K562 (cell line): ENCODE measurements at regions not wholly inside any gene's neighbourhood (a gene's known extent, or its start where the extent isn't known, plus 50 kb on each side); places are given as distances from the start of the nearest gene placed in this dataset.

Source experiments
- ATAC-seq: fragments of 200-7000 bp; cut with Tn5 transposase; 3 replicates; pipeline ENCODE4 v1.9.1; 2020; ENCODE audit warnings: moderate library complexity
- BruUV-seq: library from RNA; stranded (reverse); fragments of 400-500 nt; replicated peaks from 2 replicates; lab custom pipeline; 2021; lab: Mats Ljungman, UMichigan
- CTCF ChIA-PET: fragments of 300-600 bp; formaldehyde crosslinking; extraction: SDS; loops from one replicate; lab custom pipeline; 2021; ENCODE audit warnings: low intra/inter-chr PET ratio; lab: Yijun Ruan, JAX
- POLR2A ChIA-PET: fragments of 300-600, 350-650 bp; sonication (Branson Sonifier 250); formaldehyde crosslinking; extraction: SDS; loops from one replicate; lab custom pipeline; 2021; ENCODE audit warnings: antibody characterized with exemption, inconsistent platforms; lab: Yijun Ruan, JAX
- DNase-seq, 4 experiments: peaks; one replicate each; pipeline versions ENCODE4 v3.0.0 to v3.0.0-alpha.2; 2011 to 2018; ENCODE audit warnings: low spot score in 3 of 4, mixed read lengths in 3 of 4; ENCODE audit errors: extremely low read depth in 1 of 4
- FAIRE-seq: peaks from 2 replicates; lab custom pipeline; 2011; peaks lifted over from hg19 to GRCh38; lab: Jason Lieb, UNC
- H2AFZ ChIP-seq: 2 replicates; pipeline ENCODE4 v1.6.0; 2011; ENCODE audit warnings: low read depth, low read length, control low read depth, inconsistent platforms
- H3K27ac ChIP-seq: fragments of 200-600 bp; 3 replicates; pipeline ENCODE4 v1.8.0; 2011; ENCODE audit warnings: low read depth, mild to moderate bottlenecking, control low read depth, inconsistent platforms, low read length, moderate library complexity, mixed read lengths; ENCODE audit errors: extremely low read depth
- H3K27me3 ChIP-seq, 2 experiments: fragments of 300-600 bp in 1 of 2; 2 replicates in 1 of 2; 3 replicates in 1 of 2; pipeline versions ENCODE4 v1.6.0 to v1.8.0; 2011; ENCODE audit warnings: inconsistent platforms in 2 of 2, low read length in 2 of 2, mild to moderate bottlenecking in 1 of 2, mixed read lengths in 1 of 2, moderate library complexity in 1 of 2; ENCODE audit not compliant: control insufficient read depth in 2 of 2, insufficient read depth in 2 of 2
- H3K36me3 ChIP-seq: fragments of 300-600 bp; 3 replicates; pipeline ENCODE4 v1.8.0; 2011; ENCODE audit warnings: mild to moderate bottlenecking, low read length, inconsistent platforms; ENCODE audit not compliant: control insufficient read depth, insufficient read depth
- H3K4me1 ChIP-seq, 2 experiments: fragments of 200-600 bp in 1 of 2; replicated peaks in 1 of 2; 2 replicates in 1 of 2; 3 replicates in 1 of 2; pipeline versions ENCODE4 v1.5.1 to v1.8.0; 2011; ENCODE audit warnings: inconsistent platforms in 2 of 2, low read length in 2 of 2, mild to moderate bottlenecking in 1 of 2, mixed read lengths in 1 of 2, moderate library complexity in 1 of 2; ENCODE audit not compliant: control insufficient read depth in 2 of 2, insufficient read depth in 2 of 2
- H3K4me2 ChIP-seq: 2 replicates; pipeline ENCODE4 v1.6.1; 2011; ENCODE audit warnings: low read length, control low read depth, inconsistent platforms, mixed read lengths; ENCODE audit not compliant: insufficient read depth
- H3K4me3 ChIP-seq: fragments of 200-600 bp; sonication (generic), shearing (Covaris generic); 2 replicates; pipeline ENCODE4 v1.5.1; 2016; ENCODE audit warnings: control low read depth, inconsistent platforms
- H3K79me2 ChIP-seq: fragments of 200-600 bp; 3 replicates; pipeline ENCODE4 v1.8.0; 2011; ENCODE audit warnings: low read length, inconsistent platforms; ENCODE audit not compliant: control insufficient read depth, insufficient read depth
- H3K9ac ChIP-seq, 2 experiments: 2 replicates each; pipeline versions ENCODE4 v1.6.0 to v1.6.1; 2011; ENCODE audit warnings: low read depth in 2 of 2, low read length in 2 of 2, control low read depth in 1 of 2, inconsistent platforms in 1 of 2, mild to moderate bottlenecking in 1 of 2, mixed read lengths in 1 of 2; ENCODE audit not compliant: insufficient read depth in 1 of 2
- H3K9me1 ChIP-seq: one replicate; pipeline ENCODE4 v1.6.0; 2011; ENCODE audit warnings: inconsistent platforms, mild to moderate bottlenecking, low read length, moderate library complexity; ENCODE audit not compliant: control insufficient read depth, insufficient read depth
- H3K9me3 ChIP-seq: replicated peaks from 2 replicates; pipeline ENCODE4 v1.5.1; 2011; ENCODE audit warnings: low read depth, low read length, inconsistent platforms; ENCODE audit not compliant: control insufficient read depth, insufficient read depth
- H4K20me1 ChIP-seq: replicated peaks from 2 replicates; pipeline ENCODE4 v1.6.1; 2011; ENCODE audit warnings: low read length, inconsistent platforms, mixed read lengths; ENCODE audit not compliant: control insufficient read depth, insufficient read depth
- ARID2 ChIP-seq: fragments of 450-650 bp; IDR thresholded peaks from 2 replicates; pipeline ENCODE4 v1.6.1; 2017; ENCODE audit warnings: antibody characterized with exemption, mild to moderate bottlenecking
- DNMT1 ChIP-seq: fragments of 450-650 bp; IDR thresholded peaks from 2 replicates; pipeline ENCODE4 v1.6.1; 2016; ENCODE audit warnings: antibody characterized with exemption, mild to moderate bottlenecking
- FOS ChIP-seq: IDR thresholded peaks from 3 replicates; pipeline ENCODE4 v1.6.1; 2011; ENCODE audit not compliant: insufficient read length; ENCODE audit errors: extremely low read depth
- KLF16 ChIP-seq: IDR thresholded peaks from 2 replicates; pipeline ENCODE4 v1.6.1; 2016; ENCODE audit warnings: antibody characterized with exemption
- NFIC ChIP-seq: fragments of 450-650 bp; IDR thresholded peaks from 2 replicates; pipeline ENCODE4 v1.6.1; 2017; ENCODE audit warnings: mild to moderate bottlenecking, inconsistent platforms
- NFYB ChIP-seq: IDR thresholded peaks from 2 replicates; pipeline ENCODE4 v1.6.1; 2011; ENCODE audit warnings: mild to moderate bottlenecking, moderate library complexity; ENCODE audit not compliant: insufficient read length; ENCODE audit errors: extremely low read depth
- RB1 ChIP-seq: fragments of 450-650 bp; IDR thresholded peaks from 2 replicates; pipeline ENCODE4 v1.6.1; 2017; ENCODE audit warnings: low read depth, mild to moderate bottlenecking
- TSC22D4 ChIP-seq: fragments of 450-650 bp; IDR thresholded peaks from 2 replicates; pipeline ENCODE4 v1.6.1; 2016; ENCODE audit warnings: missing genetic modification characterization, missing biosample characterization, control low read depth
- WGBS: fragments of 100-300 bp; shearing (Covaris generic); methylation state at CpG from one replicate; pipeline ENCODE4 v1.1.6; 2016; ENCODE audit warnings: low coverage, mixed read lengths; ENCODE audit not compliant: insufficient coverage; ENCODE audit errors: missing lambda C conversion rate; 5-methylcytosine and 5-hydroxymethylcytosine counted together
- in situ Hi-C: fragments of 300-500 bp; cut with MboI; formaldehyde crosslinking; loops from 4 replicates; pipeline ENCODE4 v1.15.0; 2018; ENCODE audit warnings: inconsistent platforms, mixed read lengths
- intact Hi-C: fragments of 100-400 bp; cut with micrococcal nuclease; formaldehyde crosslinking; loops from 2 replicates; pipeline ENCODE4 v1.14.2; 2022
- TF ChIP-seq, protein P1 (sequence below): fragments of 450-650 bp; IDR thresholded peaks from 2 replicates; pipeline ENCODE4 v1.6.1; 2014; ENCODE audit warnings: low read depth, mild to moderate bottlenecking, moderate library complexity, borderline replicate concordance
- TF ChIP-seq, protein P2 (sequence below): sonication (generic); formaldehyde crosslinking; IDR thresholded peaks from 2 replicates; pipeline ENCODE4 v1.8.0; 2023; ENCODE audit warnings: missing genetic modification reagents, mild to moderate bottlenecking, borderline replicate concordance
- TF ChIP-seq, protein P3 (sequence below): fragments of 250-450 bp; sonication (Bioruptor Pico); IDR thresholded peaks from 2 replicates; pipeline ENCODE4 v1.8.0; 2021; ENCODE audit warnings: moderate library complexity, mild to moderate bottlenecking, inconsistent platforms

DNA sequence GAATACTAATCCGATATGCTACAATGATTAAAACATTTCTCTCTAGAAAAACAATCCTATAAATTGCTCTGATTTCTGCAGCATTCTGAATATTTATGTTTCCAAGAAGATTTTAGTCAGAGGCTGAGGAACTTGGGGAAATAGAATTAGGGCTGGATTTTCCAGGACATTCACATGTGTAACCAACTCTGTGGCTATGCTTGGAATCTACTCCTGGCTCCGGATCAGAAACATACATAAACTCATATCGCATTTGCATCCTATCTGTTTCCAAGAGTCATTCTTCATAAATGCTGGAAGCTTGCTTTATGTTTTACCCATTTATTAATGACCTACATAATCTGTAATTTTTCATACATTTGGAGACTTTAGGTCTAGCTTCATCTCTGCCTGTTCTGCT lies 459.9 kb upstream of the MARCKS start:
- in situ Hi-C loops (no loop called here), intact Hi-C loops (no loop called here)
- Histone ChIP-seq H3K79me2 (no peaks in the 10 kb centered on the region), H3K9ac (no peak overlapping the region), H3K9me1 (no peaks in the 10 kb centered on the region), H3K4me1 (no peaks in the 10 kb centered on the region), H3K4me3 (no peak overlapping the region), H3K9me3 (no peaks in the 10 kb centered on the region), H2AFZ (no peak overlapping the region), H3K27me3 (no peaks in the 10 kb centered on the region; a peak in 1 of 5 replicates), H3K36me3 (no peaks in the 10 kb centered on the region), H3K27ac (no peak overlapping the region), H3K4me2 (no peak overlapping the region), H4K20me1 (no peaks in the 10 kb centered on the region)
- 0% methylated on average over 3 of the region's 3 CpGs for WGBS
- FAIRE-seq (no peak), DNase-seq (no peak), ATAC-seq (no peak)
- ChIA-PET POLR2A (no interaction called here), CTCF (no interaction called here)
- BruUV-seq = no TSS peak
- TF ChIP-seq FOS (no peak), RB1 (no peak), KLF16 (no peak), NFYB (no peak), NFIC (no peak)
- TF ChIP-seq, protein P1, sequence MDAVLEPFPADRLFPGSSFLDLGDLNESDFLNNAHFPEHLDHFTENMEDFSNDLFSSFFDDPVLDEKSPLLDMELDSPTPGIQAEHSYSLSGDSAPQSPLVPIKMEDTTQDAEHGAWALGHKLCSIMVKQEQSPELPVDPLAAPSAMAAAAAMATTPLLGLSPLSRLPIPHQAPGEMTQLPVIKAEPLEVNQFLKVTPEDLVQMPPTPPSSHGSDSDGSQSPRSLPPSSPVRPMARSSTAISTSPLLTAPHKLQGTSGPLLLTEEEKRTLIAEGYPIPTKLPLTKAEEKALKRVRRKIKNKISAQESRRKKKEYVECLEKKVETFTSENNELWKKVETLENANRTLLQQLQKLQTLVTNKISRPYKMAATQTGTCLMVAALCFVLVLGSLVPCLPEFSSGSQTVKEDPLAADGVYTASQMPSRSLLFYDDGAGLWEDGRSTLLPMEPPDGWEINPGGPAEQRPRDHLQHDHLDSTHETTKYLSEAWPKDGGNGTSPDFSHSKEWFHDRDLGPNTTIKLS = no peak

DNA sequence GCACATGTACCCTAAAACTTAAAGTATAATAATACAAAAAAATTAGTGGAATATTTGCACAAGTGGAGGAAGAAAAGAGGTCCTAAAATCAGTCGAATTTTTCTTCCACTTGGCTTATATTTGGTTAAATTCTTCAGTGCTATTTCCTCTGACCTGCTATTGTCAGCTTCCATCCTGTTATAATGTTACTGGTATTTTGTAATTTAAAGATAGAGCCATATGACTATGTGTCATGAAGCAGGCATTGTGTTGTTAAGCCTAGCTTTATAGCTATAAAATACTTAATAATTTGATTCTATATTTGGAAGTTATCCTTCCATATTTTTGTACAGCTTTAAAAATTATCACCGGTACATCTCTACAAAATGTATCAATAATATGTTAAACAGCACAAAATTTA lies 455.9 kb upstream of the MARCKS start:
- no peak overlapping the region for H3K9ac ChIP-seq
- in situ Hi-C loops = no loop called here
- no TSS peak for BruUV-seq
- H3K36me3 ChIP-seq = no peaks in the 10 kb centered on the region
- H3K27ac ChIP-seq = no peak overlapping the region
- ChIA-PET CTCF (no interaction called here), POLR2A (no interaction called here)
- FAIRE-seq = no peak
- H3K27me3 ChIP-seq = no peaks in the 10 kb centered on the region; a peak in 1 of 5 replicates
- no peaks in the 10 kb centered on the region for H4K20me1 ChIP-seq
- no peak for ATAC-seq
- H3K79me2 ChIP-seq = no peaks in the 10 kb centered on the region
- no peak overlapping the region for H3K4me2 ChIP-seq
- H3K4me1 ChIP-seq = no peaks in the 10 kb centered on the region
- H3K4me3 ChIP-seq = no peak overlapping the region
- H3K9me3 ChIP-seq = no peaks in the 10 kb centered on the region
- no peaks in the 10 kb centered on the region for H3K9me1 ChIP-seq
- no peak overlapping the region for H2AFZ ChIP-seq
- WGBS = 0% methylated on average over 2 of the region's 2 CpGs
- DNase-seq = no peak
- intact Hi-C loops = no loop called here
- TF ChIP-seq DNMT1 (no peak), ARID2 (no peak), TSC22D4 (tag) (no peak)
- TF ChIP-seq, protein P2, sequence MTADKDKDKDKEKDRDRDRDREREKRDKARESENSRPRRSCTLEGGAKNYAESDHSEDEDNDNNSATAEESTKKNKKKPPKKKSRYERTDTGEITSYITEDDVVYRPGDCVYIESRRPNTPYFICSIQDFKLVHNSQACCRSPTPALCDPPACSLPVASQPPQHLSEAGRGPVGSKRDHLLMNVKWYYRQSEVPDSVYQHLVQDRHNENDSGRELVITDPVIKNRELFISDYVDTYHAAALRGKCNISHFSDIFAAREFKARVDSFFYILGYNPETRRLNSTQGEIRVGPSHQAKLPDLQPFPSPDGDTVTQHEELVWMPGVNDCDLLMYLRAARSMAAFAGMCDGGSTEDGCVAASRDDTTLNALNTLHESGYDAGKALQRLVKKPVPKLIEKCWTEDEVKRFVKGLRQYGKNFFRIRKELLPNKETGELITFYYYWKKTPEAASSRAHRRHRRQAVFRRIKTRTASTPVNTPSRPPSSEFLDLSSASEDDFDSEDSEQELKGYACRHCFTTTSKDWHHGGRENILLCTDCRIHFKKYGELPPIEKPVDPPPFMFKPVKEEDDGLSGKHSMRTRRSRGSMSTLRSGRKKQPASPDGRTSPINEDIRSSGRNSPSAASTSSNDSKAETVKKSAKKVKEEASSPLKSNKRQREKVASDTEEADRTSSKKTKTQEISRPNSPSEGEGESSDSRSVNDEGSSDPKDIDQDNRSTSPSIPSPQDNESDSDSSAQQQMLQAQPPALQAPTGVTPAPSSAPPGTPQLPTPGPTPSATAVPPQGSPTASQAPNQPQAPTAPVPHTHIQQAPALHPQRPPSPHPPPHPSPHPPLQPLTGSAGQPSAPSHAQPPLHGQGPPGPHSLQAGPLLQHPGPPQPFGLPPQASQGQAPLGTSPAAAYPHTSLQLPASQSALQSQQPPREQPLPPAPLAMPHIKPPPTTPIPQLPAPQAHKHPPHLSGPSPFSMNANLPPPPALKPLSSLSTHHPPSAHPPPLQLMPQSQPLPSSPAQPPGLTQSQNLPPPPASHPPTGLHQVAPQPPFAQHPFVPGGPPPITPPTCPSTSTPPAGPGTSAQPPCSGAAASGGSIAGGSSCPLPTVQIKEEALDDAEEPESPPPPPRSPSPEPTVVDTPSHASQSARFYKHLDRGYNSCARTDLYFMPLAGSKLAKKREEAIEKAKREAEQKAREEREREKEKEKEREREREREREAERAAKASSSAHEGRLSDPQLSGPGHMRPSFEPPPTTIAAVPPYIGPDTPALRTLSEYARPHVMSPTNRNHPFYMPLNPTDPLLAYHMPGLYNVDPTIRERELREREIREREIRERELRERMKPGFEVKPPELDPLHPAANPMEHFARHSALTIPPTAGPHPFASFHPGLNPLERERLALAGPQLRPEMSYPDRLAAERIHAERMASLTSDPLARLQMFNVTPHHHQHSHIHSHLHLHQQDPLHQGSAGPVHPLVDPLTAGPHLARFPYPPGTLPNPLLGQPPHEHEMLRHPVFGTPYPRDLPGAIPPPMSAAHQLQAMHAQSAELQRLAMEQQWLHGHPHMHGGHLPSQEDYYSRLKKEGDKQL = no peak
- TF ChIP-seq, protein P3, sequence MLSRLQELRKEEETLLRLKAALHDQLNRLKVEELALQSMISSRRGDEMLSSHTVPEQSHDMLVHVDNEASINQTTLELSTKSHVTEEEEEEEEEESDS (CRISPR knock-in tag) = no peak
